Uterus (tissue), 3 donors: ENCODE measurements at regions not wholly inside any gene's neighbourhood (a gene's known extent, or its start where the extent isn't known, plus 50 kb on each side); places are given as distances from the start of the nearest gene placed in this dataset.

Experiments
- DNase-seq, 2 donors: peaks; one replicate each; pipeline ENCODE4 v3.0.0-alpha.2; 2019 to 2020
- H3K27ac ChIP-seq, 2 donors: fragments of 200-600 bp; sonication (generic); 1 replicate in 1 of 2; 2 replicates in 1 of 2; pipeline ENCODE4 v1.5.1; 2016 to 2018
- H3K27me3 ChIP-seq, 2 donors: fragments of 200-600 bp; sonication (generic); one replicate each; pipeline ENCODE4 v1.5.1; 2018 to 2019; ENCODE audit warnings: control low read depth in 1 of 2
- H3K36me3 ChIP-seq, 2 donors: fragments of 200-600 bp; sonication (generic); one replicate each; pipeline ENCODE4 v1.5.1; 2019; ENCODE audit warnings: control low read depth in 1 of 2
- H3K4me1 ChIP-seq, 2 donors: fragments of 200-600 bp; sonication (generic); one replicate each; pipeline ENCODE4 v1.5.1; 2018 to 2019; ENCODE audit warnings: control low read depth in 1 of 2
- H3K4me3 ChIP-seq, 2 donors: fragments of 200-600 bp; sonication (generic); 1 replicate in 1 of 2; 2 replicates in 1 of 2; pipeline ENCODE4 v1.5.1; 2018 to 2019; ENCODE audit warnings: mild to moderate bottlenecking in 1 of 2
- H3K9me3 ChIP-seq, 2 donors: fragments of 200-600 bp; sonication (generic); one replicate each; pipeline ENCODE4 v1.5.1; 2019; ENCODE audit warnings: control low read depth in 1 of 2
- CTCF ChIP-seq, 4 experiments: fragments of 200-600 bp in 2 of 4; fragments of 450-650 bp in 2 of 4; sonication (generic) in 2 of 4; IDR thresholded peaks; one replicate each; pipeline ENCODE4 v1.5.1; 2016 to 2019; ENCODE audit warnings: antibody characterized with exemption in 4 of 4, mild to moderate bottlenecking in 2 of 4, moderate library complexity in 1 of 4
- POLR2A ChIP-seq, 2 donors: fragments of 450-650 bp; IDR thresholded peaks; one replicate each; pipeline ENCODE4 v1.6.1; 2016; ENCODE audit warnings: antibody characterized with exemption in 2 of 2, mild to moderate bottlenecking in 1 of 2, moderate library complexity in 1 of 2
- intact Hi-C: fragments of 100-400 bp; cut with DNase I; formaldehyde crosslinking; loops from one replicate; pipeline ENCODE4 v1.15.1; 2023; ENCODE audit warnings: low total_unique reads
- donor health status: DM: yes; HTN: yes; CAD: no.

- no peak overlapping the region for H3K27ac ChIP-seq
- no peak for TF ChIP-seq CTCF (IDR thresholded peaks at IDR 0.05)
- no peak for TF ChIP-seq POLR2A (IDR thresholded peaks at IDR 0.05)
- intact Hi-C loops: no loop called here
- H3K9me3 ChIP-seq: peaks cover 0 to 11% of the 10 kb centered on the region in 2 donors
- H3K27me3 ChIP-seq: no peaks in the 10 kb centered on the region
- no peak for DNase-seq
- H3K4me3 ChIP-seq: no peak overlapping the region
- no peaks in the 10 kb centered on the region for H3K36me3 ChIP-seq
- peaks cover 0 to 18% of the 10 kb centered on the region in 2 donors for H3K4me1 ChIP-seq
Observed at GRCh38 chr17:68740555-68741447, 139.6 kb upstream of the FAM20A start.

GRCh38 chr17:68737761-68738443, 136.7 kb upstream of the FAM20A start:
- TF ChIP-seq CTCF (IDR thresholded peaks at IDR 0.05): no peak
- TF ChIP-seq POLR2A (IDR thresholded peaks at IDR 0.05): no peak
- Histone ChIP-seq H3K27ac (peak overlapping the region; percentile 18 to 41), H3K4me3 (no peak overlapping the region), H3K4me1 (peaks cover 0 to 18% of the 10 kb centered on the region in 2 donors), H3K36me3 (no peaks in the 10 kb centered on the region), H3K27me3 (no peaks in the 10 kb centered on the region), H3K9me3 (no peaks in the 10 kb centered on the region)
- peak; percentile 43 to 47 for DNase-seq
- intact Hi-C loops: no loop called here

GRCh38 chr17:68734931-68735330, 133.8 kb upstream of the FAM20A start:
- H3K4me3 ChIP-seq: no peak overlapping the region
- no peak overlapping the region for H3K27ac ChIP-seq
- H3K27me3 ChIP-seq: no peaks in the 10 kb centered on the region
- peaks cover 0 to 18% of the 10 kb centered on the region in 2 donors for H3K4me1 ChIP-seq
- no peaks in the 10 kb centered on the region for H3K9me3 ChIP-seq
- no peak for TF ChIP-seq POLR2A (IDR thresholded peaks at IDR 0.05)
- no peak for TF ChIP-seq CTCF (IDR thresholded peaks at IDR 0.05)
- intact Hi-C loops: no loop called here
- no peaks in the 10 kb centered on the region for H3K36me3 ChIP-seq
- no peak for DNase-seq

GRCh38 chr17:68734187-68734900, 133.2 kb upstream of the FAM20A start:
- no peak for DNase-seq

More at GRCh38 chr17:68734187-68734900, 133.2 kb upstream of the FAM20A start:
- Histone ChIP-seq H3K4me1 (peaks cover 0 to 18% of the 10 kb centered on the region in 2 donors), H3K4me3 (no peak overlapping the region), H3K9me3 (no peaks in the 10 kb centered on the region), H3K27ac (peak overlapping the region in 1 of 2 donors; percentile 45), H3K27me3 (no peaks in the 10 kb centered on the region), H3K36me3 (no peaks in the 10 kb centered on the region)
- TF ChIP-seq POLR2A (IDR thresholded peaks at IDR 0.05) (no peak), CTCF (IDR thresholded peaks at IDR 0.05) (no peak)
- intact Hi-C loops: no loop called here
